ENCODE measurements at regions not wholly inside any gene's neighbourhood (a gene's known extent, or its start where the extent isn't known, plus 50 kb on each side); places are given as distances from the start of the nearest gene placed in this dataset.

GRCh38 chr11:87401653-87402052, 363.9 kb downstream of the TMEM135 start:
- TF ChIP-seq CTCF (IDR thresholded peaks at IDR 0.05; ENCODE audit: insufficient read depth, low read depth, low read length) (no peak), EZH2 (IDR thresholded peaks at IDR 0.05; ENCODE audit: insufficient read depth, low read length) (no peak)
